Breast epithelium (tissue), 3 donors: ENCODE measurements at regions not wholly inside any gene's neighbourhood (a gene's known extent, or its start where the extent isn't known, plus 50 kb on each side); places are given as distances from the start of the nearest gene placed in this dataset.

Experiments used
- POLR2A ChIP-seq: fragments of 450-650 bp; IDR thresholded peaks from one replicate; pipeline ENCODE4 v1.6.1; 2016; ENCODE audit warnings: antibody characterized with exemption, mild to moderate bottlenecking, moderate library complexity
- POLR2AphosphoS5 ChIP-seq, 3 donors: sonication (generic); formaldehyde crosslinking; IDR thresholded peaks; one replicate each; pipeline ENCODE4 v1.6.1; 2017; ENCODE audit warnings: antibody characterized with exemption in 3 of 3

GRCh38 chr3:3573341-3573740 lies 225.9 kb upstream of the LRRN1 start:
- TF ChIP-seq POLR2AphosphoS5 (IDR thresholded peaks at IDR 0.05) (no peak), POLR2A (no peak)
